ENCODE measurements at regions not wholly inside any gene's neighbourhood (a gene's known extent, or its start where the extent isn't known, plus 50 kb on each side); places are given as distances from the start of the nearest gene placed in this dataset.
A peak's percentile ranks its signal among the peaks of the same experiment; 100 is the strongest.

DNA sequence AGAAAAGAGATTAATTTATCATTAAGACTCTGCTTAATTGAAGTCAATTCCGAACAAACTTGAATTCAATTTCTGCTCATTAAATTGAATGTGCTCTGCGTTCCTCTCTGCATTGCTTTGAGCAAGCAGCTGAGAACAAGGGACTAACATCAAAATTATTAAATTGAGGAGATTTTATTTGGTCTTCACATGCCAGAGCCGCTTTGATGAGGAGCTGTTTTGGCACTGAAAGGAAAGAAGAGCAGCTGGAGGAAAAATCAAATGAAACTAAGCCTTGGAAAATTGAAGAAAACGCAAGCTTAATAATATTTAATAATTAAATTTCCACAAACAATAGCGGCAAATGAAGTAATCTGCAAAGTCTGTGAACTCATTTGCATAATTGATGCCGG lies 222.0 kb upstream of the PKN2 start (continued):
- TF ChIP-seq ZBTB21 (CRISPR knock-in tag; IDR thresholded peaks at IDR 0.05; ENCODE audit: borderline replicate concordance), result no peak

DNA sequence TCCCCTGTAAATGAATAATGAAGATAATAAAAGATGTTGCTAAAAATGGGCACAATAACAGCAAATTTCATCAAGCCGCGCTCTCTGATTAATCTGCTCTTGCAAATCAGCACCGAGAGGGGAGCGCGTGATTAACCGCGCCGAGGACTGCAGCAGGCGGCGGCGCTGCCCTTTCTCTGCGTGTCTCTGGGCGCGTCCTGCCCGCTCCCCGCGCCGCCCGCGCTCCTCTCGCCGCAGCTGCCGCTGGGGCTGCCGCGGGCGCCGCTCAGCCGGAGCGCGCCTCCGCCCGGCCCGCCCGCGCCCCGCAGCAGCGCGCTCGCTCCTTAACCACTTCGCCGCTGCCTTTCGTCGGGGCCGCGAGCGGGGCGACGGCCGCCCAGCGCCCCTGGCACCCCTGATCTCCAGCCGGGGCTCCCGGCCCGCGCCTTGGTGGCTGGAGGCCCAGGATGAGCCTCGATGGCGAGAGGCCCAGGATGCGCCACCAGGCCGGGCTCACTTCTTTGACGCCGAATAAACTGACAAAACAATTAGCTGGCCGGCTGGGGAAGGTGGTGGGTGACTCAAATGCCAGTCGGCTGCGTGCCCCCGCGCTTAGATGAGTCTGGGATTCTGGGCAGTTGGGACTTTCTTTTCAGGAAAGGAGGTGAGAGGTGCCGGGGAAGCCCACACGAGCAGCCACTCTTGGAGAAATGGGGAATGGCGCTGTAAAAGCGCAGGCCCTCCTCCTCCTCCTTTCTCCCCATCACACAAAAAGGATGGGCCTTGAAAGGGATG lies 221.4 kb upstream of the PKN2 start:
- POLR2A ChIA-PET, result no interaction called here
- H3K27ac Mint-ChIP-seq, result no peak overlapping the region
- peak overlapping the region; percentile 72 for H3K4me3 Mint-ChIP-seq
- ATAC-seq, result peak; percentile 89
- CTCF ChIA-PET, result no interaction called here
- peaks cover 7% of the 10 kb centered on the region for H3K27me3 Mint-ChIP-seq (ENCODE audit: low read depth)
- DNase-seq (ENCODE audit: low spot score), result peak; percentile 47
- peaks cover 3% of the 10 kb centered on the region for H3K9me3 Mint-ChIP-seq
- H3K4me1 Mint-ChIP-seq, result peaks cover 4% of the 10 kb centered on the region; the same call in 1 of the 2 replicates
- H3K36me3 Mint-ChIP-seq, result peaks cover 4% of the 10 kb centered on the region
- TF ChIP-seq ZNF317 (CRISPR knock-in tag; IDR thresholded peaks at IDR 0.05; ENCODE audit: borderline replicate concordance, low read depth) (no peak), MYBL2 (CRISPR knock-in tag; IDR thresholded peaks at IDR 0.05) (0 out of 2 replicates have a peak, but pooled peaks have one; percentile 44), KAT7 (CRISPR knock-in tag; IDR thresholded peaks at IDR 0.05; ENCODE audit: borderline replicate concordance) (0 out of 2 replicates have a peak, but pooled peaks have one; percentile 36), ZNF423 (CRISPR knock-in tag; IDR thresholded peaks at IDR 0.05) (peak; percentile 79), GRHL2 (CRISPR knock-in tag; IDR thresholded peaks at IDR 0.05; ENCODE audit: insufficient replicate concordance, severe bottlenecking) (no peak)
- TF ChIP-seq, protein P1, sequence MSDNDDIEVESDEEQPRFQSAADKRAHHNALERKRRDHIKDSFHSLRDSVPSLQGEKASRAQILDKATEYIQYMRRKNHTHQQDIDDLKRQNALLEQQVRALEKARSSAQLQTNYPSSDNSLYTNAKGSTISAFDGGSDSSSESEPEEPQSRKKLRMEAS (CRISPR knock-in tag; IDR thresholded peaks at IDR 0.05), result peak; percentile 50; the same call in 1 of the 2 replicates
- TF ChIP-seq, protein P2, sequence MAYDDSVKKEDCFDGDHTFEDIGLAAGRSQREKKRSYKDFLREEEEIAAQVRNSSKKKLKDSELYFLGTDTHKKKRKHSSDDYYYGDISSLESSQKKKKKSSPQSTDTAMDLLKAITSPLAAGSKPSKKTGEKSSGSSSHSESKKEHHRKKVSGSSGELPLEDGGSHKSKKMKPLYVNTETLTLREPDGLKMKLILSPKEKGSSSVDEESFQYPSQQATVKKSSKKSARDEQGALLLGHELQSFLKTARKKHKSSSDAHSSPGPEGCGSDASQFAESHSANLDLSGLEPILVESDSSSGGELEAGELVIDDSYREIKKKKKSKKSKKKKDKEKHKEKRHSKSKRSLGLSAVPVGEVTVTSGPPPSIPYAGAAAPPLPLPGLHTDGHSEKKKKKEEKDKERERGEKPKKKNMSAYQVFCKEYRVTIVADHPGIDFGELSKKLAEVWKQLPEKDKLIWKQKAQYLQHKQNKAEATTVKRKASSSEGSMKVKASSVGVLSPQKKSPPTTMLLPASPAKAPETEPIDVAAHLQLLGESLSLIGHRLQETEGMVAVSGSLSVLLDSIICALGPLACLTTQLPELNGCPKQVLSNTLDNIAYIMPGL (CRISPR knock-in tag; IDR thresholded peaks at IDR 0.05), result peak; percentile 44; the same call in 1 of the 2 replicates
- TF ChIP-seq, protein P3, sequence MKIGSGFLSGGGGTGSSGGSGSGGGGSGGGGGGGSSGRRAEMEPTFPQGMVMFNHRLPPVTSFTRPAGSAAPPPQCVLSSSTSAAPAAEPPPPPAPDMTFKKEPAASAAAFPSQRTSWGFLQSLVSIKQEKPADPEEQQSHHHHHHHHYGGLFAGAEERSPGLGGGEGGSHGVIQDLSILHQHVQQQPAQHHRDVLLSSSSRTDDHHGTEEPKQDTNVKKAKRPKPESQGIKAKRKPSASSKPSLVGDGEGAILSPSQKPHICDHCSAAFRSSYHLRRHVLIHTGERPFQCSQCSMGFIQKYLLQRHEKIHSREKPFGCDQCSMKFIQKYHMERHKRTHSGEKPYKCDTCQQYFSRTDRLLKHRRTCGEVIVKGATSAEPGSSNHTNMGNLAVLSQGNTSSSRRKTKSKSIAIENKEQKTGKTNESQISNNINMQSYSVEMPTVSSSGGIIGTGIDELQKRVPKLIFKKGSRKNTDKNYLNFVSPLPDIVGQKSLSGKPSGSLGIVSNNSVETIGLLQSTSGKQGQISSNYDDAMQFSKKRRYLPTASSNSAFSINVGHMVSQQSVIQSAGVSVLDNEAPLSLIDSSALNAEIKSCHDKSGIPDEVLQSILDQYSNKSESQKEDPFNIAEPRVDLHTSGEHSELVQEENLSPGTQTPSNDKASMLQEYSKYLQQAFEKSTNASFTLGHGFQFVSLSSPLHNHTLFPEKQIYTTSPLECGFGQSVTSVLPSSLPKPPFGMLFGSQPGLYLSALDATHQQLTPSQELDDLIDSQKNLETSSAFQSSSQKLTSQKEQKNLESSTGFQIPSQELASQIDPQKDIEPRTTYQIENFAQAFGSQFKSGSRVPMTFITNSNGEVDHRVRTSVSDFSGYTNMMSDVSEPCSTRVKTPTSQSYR (CRISPR knock-in tag; IDR thresholded peaks at IDR 0.05), result no peak
- TF ChIP-seq, protein P4, sequence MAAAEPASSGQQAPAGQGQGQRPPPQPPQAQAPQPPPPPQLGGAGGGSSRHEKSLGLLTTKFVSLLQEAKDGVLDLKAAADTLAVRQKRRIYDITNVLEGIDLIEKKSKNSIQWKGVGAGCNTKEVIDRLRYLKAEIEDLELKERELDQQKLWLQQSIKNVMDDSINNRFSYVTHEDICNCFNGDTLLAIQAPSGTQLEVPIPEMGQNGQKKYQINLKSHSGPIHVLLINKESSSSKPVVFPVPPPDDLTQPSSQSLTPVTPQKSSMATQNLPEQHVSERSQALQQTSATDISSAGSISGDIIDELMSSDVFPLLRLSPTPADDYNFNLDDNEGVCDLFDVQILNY (CRISPR knock-in tag; IDR thresholded peaks at IDR 0.05), result peak; percentile 57; the same call in 1 of the 2 replicates

DNA sequence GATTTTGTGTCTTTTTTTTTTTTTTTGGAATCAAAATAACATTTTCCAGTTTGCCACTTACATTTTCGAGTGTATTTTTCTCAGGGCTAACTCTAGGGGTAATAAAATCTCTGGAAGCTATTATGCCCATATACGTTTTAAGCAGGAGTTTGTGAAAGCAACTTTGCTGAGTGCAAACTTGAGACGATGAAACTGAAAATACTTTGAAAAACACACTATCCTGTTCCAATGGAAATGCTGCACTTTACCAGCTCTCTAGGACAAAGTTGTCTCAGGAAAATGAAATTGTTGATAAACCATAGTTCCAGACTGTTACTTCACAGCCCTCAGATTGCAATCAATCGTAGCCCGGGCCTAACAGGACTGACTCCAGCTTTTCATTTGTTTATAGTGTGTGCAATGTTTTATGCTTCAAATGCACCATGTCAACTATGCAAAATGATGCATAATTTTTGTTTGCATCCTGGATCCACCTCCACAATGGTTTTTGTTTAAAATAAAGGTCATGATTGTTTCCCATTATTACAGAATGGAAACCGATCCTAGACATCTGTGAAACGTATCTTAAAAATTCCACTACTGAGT lies 220.6 kb upstream of the PKN2 start:
- ATAC-seq (no peak), DNase-seq (ENCODE audit: low spot score) (no peak)
- ChIA-PET CTCF (no interaction called here), POLR2A (no interaction called here)
- Mint-ChIP-seq H3K36me3 (peaks cover 8% of the 10 kb centered on the region), H3K27ac (no peak overlapping the region), H3K4me3 (peak overlapping the region; percentile 42; the same call in 1 of the 2 replicates), H3K27me3 (ENCODE audit: low read depth) (peaks cover 7% of the 10 kb centered on the region), H3K4me1 (peaks cover 4% of the 10 kb centered on the region; the same call in 1 of the 2 replicates), H3K9me3 (peaks cover 11% of the 10 kb centered on the region)
- TF ChIP-seq, protein P5, sequence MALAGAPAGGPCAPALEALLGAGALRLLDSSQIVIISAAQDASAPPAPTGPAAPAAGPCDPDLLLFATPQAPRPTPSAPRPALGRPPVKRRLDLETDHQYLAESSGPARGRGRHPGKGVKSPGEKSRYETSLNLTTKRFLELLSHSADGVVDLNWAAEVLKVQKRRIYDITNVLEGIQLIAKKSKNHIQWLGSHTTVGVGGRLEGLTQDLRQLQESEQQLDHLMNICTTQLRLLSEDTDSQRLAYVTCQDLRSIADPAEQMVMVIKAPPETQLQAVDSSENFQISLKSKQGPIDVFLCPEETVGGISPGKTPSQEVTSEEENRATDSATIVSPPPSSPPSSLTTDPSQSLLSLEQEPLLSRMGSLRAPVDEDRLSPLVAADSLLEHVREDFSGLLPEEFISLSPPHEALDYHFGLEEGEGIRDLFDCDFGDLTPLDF (CRISPR knock-in tag; IDR thresholded peaks at IDR 0.05), result no peak
- no peak for TF ChIP-seq ESRRA (CRISPR knock-in tag; IDR thresholded peaks at IDR 0.05; ENCODE audit: borderline replicate concordance)
- TF ChIP-seq, protein P6, sequence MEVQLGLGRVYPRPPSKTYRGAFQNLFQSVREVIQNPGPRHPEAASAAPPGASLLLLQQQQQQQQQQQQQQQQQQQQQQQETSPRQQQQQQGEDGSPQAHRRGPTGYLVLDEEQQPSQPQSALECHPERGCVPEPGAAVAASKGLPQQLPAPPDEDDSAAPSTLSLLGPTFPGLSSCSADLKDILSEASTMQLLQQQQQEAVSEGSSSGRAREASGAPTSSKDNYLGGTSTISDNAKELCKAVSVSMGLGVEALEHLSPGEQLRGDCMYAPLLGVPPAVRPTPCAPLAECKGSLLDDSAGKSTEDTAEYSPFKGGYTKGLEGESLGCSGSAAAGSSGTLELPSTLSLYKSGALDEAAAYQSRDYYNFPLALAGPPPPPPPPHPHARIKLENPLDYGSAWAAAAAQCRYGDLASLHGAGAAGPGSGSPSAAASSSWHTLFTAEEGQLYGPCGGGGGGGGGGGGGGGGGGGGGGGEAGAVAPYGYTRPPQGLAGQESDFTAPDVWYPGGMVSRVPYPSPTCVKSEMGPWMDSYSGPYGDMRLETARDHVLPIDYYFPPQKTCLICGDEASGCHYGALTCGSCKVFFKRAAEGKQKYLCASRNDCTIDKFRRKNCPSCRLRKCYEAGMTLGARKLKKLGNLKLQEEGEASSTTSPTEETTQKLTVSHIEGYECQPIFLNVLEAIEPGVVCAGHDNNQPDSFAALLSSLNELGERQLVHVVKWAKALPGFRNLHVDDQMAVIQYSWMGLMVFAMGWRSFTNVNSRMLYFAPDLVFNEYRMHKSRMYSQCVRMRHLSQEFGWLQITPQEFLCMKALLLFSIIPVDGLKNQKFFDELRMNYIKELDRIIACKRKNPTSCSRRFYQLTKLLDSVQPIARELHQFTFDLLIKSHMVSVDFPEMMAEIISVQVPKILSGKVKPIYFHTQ (CRISPR knock-in tag; IDR thresholded peaks at IDR 0.05), result no peak
- TF ChIP-seq, protein P7, sequence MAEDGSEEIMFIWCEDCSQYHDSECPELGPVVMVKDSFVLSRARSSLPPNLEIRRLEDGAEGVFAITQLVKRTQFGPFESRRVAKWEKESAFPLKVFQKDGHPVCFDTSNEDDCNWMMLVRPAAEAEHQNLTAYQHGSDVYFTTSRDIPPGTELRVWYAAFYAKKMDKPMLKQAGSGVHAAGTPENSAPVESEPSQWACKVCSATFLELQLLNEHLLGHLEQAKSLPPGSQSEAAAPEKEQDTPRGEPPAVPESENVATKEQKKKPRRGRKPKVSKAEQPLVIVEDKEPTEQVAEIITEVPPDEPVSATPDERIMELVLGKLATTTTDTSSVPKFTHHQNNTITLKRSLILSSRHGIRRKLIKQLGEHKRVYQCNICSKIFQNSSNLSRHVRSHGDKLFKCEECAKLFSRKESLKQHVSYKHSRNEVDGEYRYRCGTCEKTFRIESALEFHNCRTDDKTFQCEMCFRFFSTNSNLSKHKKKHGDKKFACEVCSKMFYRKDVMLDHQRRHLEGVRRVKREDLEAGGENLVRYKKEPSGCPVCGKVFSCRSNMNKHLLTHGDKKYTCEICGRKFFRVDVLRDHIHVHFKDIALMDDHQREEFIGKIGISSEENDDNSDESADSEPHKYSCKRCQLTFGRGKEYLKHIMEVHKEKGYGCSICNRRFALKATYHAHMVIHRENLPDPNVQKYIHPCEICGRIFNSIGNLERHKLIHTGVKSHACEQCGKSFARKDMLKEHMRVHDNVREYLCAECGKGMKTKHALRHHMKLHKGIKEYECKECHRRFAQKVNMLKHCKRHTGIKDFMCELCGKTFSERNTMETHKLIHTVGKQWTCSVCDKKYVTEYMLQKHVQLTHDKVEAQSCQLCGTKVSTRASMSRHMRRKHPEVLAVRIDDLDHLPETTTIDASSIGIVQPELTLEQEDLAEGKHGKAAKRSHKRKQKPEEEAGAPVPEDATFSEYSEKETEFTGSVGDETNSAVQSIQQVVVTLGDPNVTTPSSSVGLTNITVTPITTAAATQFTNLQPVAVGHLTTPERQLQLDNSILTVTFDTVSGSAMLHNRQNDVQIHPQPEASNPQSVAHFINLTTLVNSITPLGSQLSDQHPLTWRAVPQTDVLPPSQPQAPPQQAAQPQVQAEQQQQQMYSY (CRISPR knock-in tag; IDR thresholded peaks at IDR 0.05), result no peak
- no peak for TF ChIP-seq ATF1 (CRISPR knock-in tag; IDR thresholded peaks at IDR 0.05)
